Mucosa of descending colon (tissue), 3 donors: ENCODE measurements at regions not wholly inside any gene's neighbourhood (a gene's known extent, or its start where the extent isn't known, plus 50 kb on each side); places are given as distances from the start of the nearest gene placed in this dataset.
A peak's percentile ranks its signal among the peaks of the same experiment; 100 is the strongest.

Source experiments
- ATAC-seq: fragments of 200-7000 bp; cut with Tn5 transposase; one replicate; pipeline ENCODE4 v1.9.1; 2020; ENCODE audit warnings: mild to moderate bottlenecking, moderate library complexity
- DNase-seq, 3 donors: peaks; one replicate each; pipeline ENCODE4 v3.0.0-alpha.2; 2020
- H3K36me3 ChIP-seq: fragments of 200-600 bp; one replicate; pipeline ENCODE4 v1.8.0; 2021; ENCODE audit warnings: low read depth, mild to moderate bottlenecking
- H3K4me1 ChIP-seq: fragments of 200-600 bp; one replicate; pipeline ENCODE4 v1.8.0; 2021; ENCODE audit warnings: low read depth, mild to moderate bottlenecking
- H3K4me3 ChIP-seq: fragments of 200-600 bp; one replicate; pipeline ENCODE4 v1.8.0; 2021; ENCODE audit warnings: mild to moderate bottlenecking
- H3K9me3 ChIP-seq: fragments of 200-600 bp; one replicate; pipeline ENCODE4 v1.8.0; 2021; ENCODE audit warnings: mild to moderate bottlenecking
- CTCF ChIP-seq: fragments of 200-600 bp; IDR thresholded peaks from one replicate; pipeline ENCODE4 v1.8.0; 2022; ENCODE audit warnings: antibody characterized with exemption, mild to moderate bottlenecking
- intact Hi-C, 2 donors: fragments of 100-400 bp; cut with DNase I in 1 of 2; cut with micrococcal nuclease in 1 of 2; formaldehyde crosslinking; loops; one replicate each; pipeline versions ENCODE4 v1.11.0 to v1.11.1; 2022; cut with DNase I, micrococcal nuclease
- donor health status: DM: no; HTN: no; CAD: no; lungs with moderate emphysema.
- donor health status: DM: no; HTN: no; CAD: no.
- donor health status: DM: no; HTN: yes; CAD: no.

GRCh38 chr3:14262867-14263266, 84.2 kb downstream of the LSM3 start:
- intact Hi-C loops, result loop anchor here (5.0 kb wide), 1 partner anchor 204 kb away; no protein-coding TSS in a partner anchor

GRCh38 chr3:14263317-14264005, 84.8 kb downstream of the LSM3 start:
- intact Hi-C loops, result loop anchor here (5.0 kb wide), 1 partner anchor 204 kb away; no protein-coding TSS in a partner anchor
- Histone ChIP-seq H3K36me3 (no peaks in the 10 kb centered on the region), H3K4me3 (no peak overlapping the region), H3K4me1 (peaks cover 8% of the 10 kb centered on the region), H3K9me3 (no peaks in the 10 kb centered on the region)
- no peak for TF ChIP-seq CTCF
- DNase-seq (no peak), ATAC-seq (no peak)

More at GRCh38 chr3:14262867-14263266, 84.2 kb downstream of the LSM3 start:
- TF ChIP-seq CTCF, result no peak
- Histone ChIP-seq H3K4me1 (peaks cover 8% of the 10 kb centered on the region), H3K4me3 (no peak overlapping the region), H3K9me3 (no peaks in the 10 kb centered on the region), H3K36me3 (no peaks in the 10 kb centered on the region)
- ATAC-seq, result no peak
- no peak for DNase-seq

GRCh38 chr3:14265246-14265962, 86.8 kb downstream of the LSM3 start:
- H3K9me3 ChIP-seq, result no peaks in the 10 kb centered on the region
- peaks cover 8% of the 10 kb centered on the region for H3K4me1 ChIP-seq
- DNase-seq (peak in 1 of 3 donors; percentile 23), ATAC-seq (peak; percentile 91)
- no peaks in the 10 kb centered on the region for H3K36me3 ChIP-seq
- TF ChIP-seq CTCF, result no peak
- no peak overlapping the region for H3K4me3 ChIP-seq
- intact Hi-C loops, result no loop called here

GRCh38 chr3:14266361-14266760, 87.7 kb downstream of the LSM3 start:
- peak in 1 of 3 donors; percentile 31 for DNase-seq
- intact Hi-C loops, result no loop called here
- peak; percentile 12 for ATAC-seq
- no peak overlapping the region for H3K4me3 ChIP-seq
- H3K4me1 ChIP-seq, result peaks cover 8% of the 10 kb centered on the region
- no peak for TF ChIP-seq CTCF
- no peaks in the 10 kb centered on the region for H3K36me3 ChIP-seq
- H3K9me3 ChIP-seq, result no peaks in the 10 kb centered on the region

- intact Hi-C loops, result no loop called here
- DNase-seq, result no peak
- H3K4me1 ChIP-seq, result peaks cover 8% of the 10 kb centered on the region
- no peak overlapping the region for H3K4me3 ChIP-seq
- H3K9me3 ChIP-seq, result no peaks in the 10 kb centered on the region
- H3K36me3 ChIP-seq, result no peaks in the 10 kb centered on the region
- no peak for ATAC-seq
- TF ChIP-seq CTCF, result no peak
Measured at GRCh38 chr3:14267976-14268375, 89.4 kb downstream of the LSM3 start.
